ENCODE measurements at regions not wholly inside any gene's neighbourhood (a gene's known extent, or its start where the extent isn't known, plus 50 kb on each side); places are given as distances from the start of the nearest gene placed in this dataset.

- no peaks in the 10 kb centered on the region for H3K4me1 ChIP-seq (ENCODE audit: control insufficient read depth, insufficient read depth, low read length)
- no peaks in the 10 kb centered on the region for H3K9me3 ChIP-seq (replicated peaks; ENCODE audit: control insufficient read depth, insufficient read depth, low read length)
- WGBS (ENCODE audit: insufficient coverage, insufficient replicate concordance, low lambda C conversion rate, missing lambda C conversion rate), result 27% methylated on average over 2 of the region's 2 CpGs
- H3K9ac ChIP-seq (ENCODE audit: control insufficient read depth, insufficient read depth, low read length), result no peak overlapping the region
- ChIA-PET SMC1A (ENCODE audit: uncharacterized antibody, unreplicated experiment) (interaction anchor here (0.6 kb wide), 1 partner anchor 10 kb away, joined by 3 read pairs; no protein-coding TSS in a partner anchor), RAD21 (ENCODE audit: unreplicated experiment) (no interaction called here), POLR2A (no interaction called here), CTCF (no interaction called here)
- no peaks in the 10 kb centered on the region for H3K27me3 ChIP-seq (replicated peaks in 1 of 2; ENCODE audit: control insufficient read depth in 2 of 2, insufficient read depth in 2 of 2, low read length in 1 of 2)
- no peak overlapping the region for H3K4me3 ChIP-seq
- no peak for DNase-seq (ENCODE audit: low read depth, low spot score)
- in situ Hi-C loops (cut with MboI), result no loop called here
- no peak overlapping the region for H3K27ac ChIP-seq (ENCODE audit: control insufficient read depth, insufficient read depth)
- H3K79me2 ChIP-seq (ENCODE audit: control insufficient read depth, insufficient read depth, low read length), result no peaks in the 10 kb centered on the region
- intact Hi-C loops (cut with micrococcal nuclease; ENCODE audit: unreplicated experiment), result no loop called here
- H3K4me2 ChIP-seq (ENCODE audit: control insufficient read depth, insufficient read depth), result no peak overlapping the region
- no peak overlapping the region for H2AFZ ChIP-seq (ENCODE audit: control insufficient read depth, low read depth, low read length)
- no peaks in the 10 kb centered on the region for H4K20me1 ChIP-seq (ENCODE audit: control insufficient read depth, insufficient read depth)
- ATAC-seq, result no peak
- no peaks in the 10 kb centered on the region for H3K36me3 ChIP-seq (ENCODE audit: control insufficient read depth in 2 of 2, insufficient read depth in 2 of 2, low read length in 1 of 2)
- BruUV-seq (replicated peaks), result no TSS peak
- no peak for FAIRE-seq
- no peak for TF ChIP-seq MXI1 (IDR thresholded peaks at IDR 0.05; ENCODE audit: low read depth, low read length)
- TF ChIP-seq ZNF24 (IDR thresholded peaks at IDR 0.05), result no peak
- TF ChIP-seq ZNF207 (IDR thresholded peaks at IDR 0.05; ENCODE audit: borderline replicate concordance), result no peak
- TF ChIP-seq CREM (IDR thresholded peaks at IDR 0.05; ENCODE audit: low read depth), result no peak
- no peak for TF ChIP-seq SMAD5 (IDR thresholded peaks at IDR 0.05; ENCODE audit: low read depth)
- TF ChIP-seq RELA (IDR thresholded peaks at IDR 0.05; ENCODE audit: borderline replicate concordance, partially characterized antibody), result no peak
- TF ChIP-seq YBX1 (IDR thresholded peaks at IDR 0.05), result no peak
- TF ChIP-seq NBN (IDR thresholded peaks at IDR 0.05), result no peak
- TF ChIP-seq MYC (IDR thresholded peaks at IDR 0.05; ENCODE audit: insufficient read depth, insufficient read length, insufficient replicate concordance, low read length, severe bottlenecking), result no peak
- TF ChIP-seq FOXK2 (IDR thresholded peaks at IDR 0.05), result no peak
- no peak for TF ChIP-seq ZZZ3 (IDR thresholded peaks at IDR 0.05; ENCODE audit: control insufficient read depth, insufficient read length, low read depth)
- no peak for TF ChIP-seq ZBTB40 (IDR thresholded peaks at IDR 0.05; ENCODE audit: borderline replicate concordance)
- TF ChIP-seq BHLHE40 (IDR thresholded peaks at IDR 0.05; ENCODE audit: borderline replicate concordance in 1 of 2, low read depth in 2 of 2, low read length in 1 of 2), result no peak
- TF ChIP-seq ZNF687 (IDR thresholded peaks at IDR 0.05), result no peak
- no peak for TF ChIP-seq E4F1 (IDR thresholded peaks at IDR 0.05; ENCODE audit: borderline replicate concordance, partially characterized antibody)
- no peak for TF ChIP-seq EZH2 (IDR thresholded peaks at IDR 0.05; ENCODE audit: borderline replicate concordance, control insufficient read depth, low read depth, low read length)
These were observed 110.0 kb upstream of the NAALADL2 start for GRCh38 chr3:174749143-174749542.
